ENCODE measurements at regions not wholly inside any gene's neighbourhood (a gene's known extent, or its start where the extent isn't known, plus 50 kb on each side); places are given as distances from the start of the nearest gene placed in this dataset.
"Not testable (repeated sequence)": the region's sequence is repeated elsewhere in the genome, so short reads cannot be mapped to it uniquely, and the experiment has no call there.

- Histone ChIP-seq H3K9me3 (ENCODE audit: control insufficient read depth in 2 of 2, insufficient read depth in 1 of 2, low read length in 1 of 2) (no peaks in the 10 kb centered on the region), H3K4me3 (ENCODE audit: low read length in 2 of 2) (no peak overlapping the region), H3K27me3 (ENCODE audit: control insufficient read depth in 2 of 2, insufficient read depth in 1 of 2, low read length in 1 of 2) (no peaks in the 10 kb centered on the region), H3K4me1 (ENCODE audit: control insufficient read depth in 2 of 2, insufficient read depth in 2 of 2, low read length in 2 of 2) (no peaks in the 10 kb centered on the region), H3K36me3 (ENCODE audit: control insufficient read depth in 2 of 2, insufficient read depth in 2 of 2, low read length in 1 of 2) (no peaks in the 10 kb centered on the region), H3K27ac (ENCODE audit: low read depth in 1 of 2, low read length in 1 of 2) (no peak overlapping the region)
- 96% methylated on average over 2 of the region's 2 CpGs for WGBS
- no peak for DNase-seq (ENCODE audit: low read depth in 6 of 9, low spot score in 9 of 9)
These were observed 177.5 kb downstream of the NAA11 start for GRCh38 chr4:79148369-79148768.

DNA sequence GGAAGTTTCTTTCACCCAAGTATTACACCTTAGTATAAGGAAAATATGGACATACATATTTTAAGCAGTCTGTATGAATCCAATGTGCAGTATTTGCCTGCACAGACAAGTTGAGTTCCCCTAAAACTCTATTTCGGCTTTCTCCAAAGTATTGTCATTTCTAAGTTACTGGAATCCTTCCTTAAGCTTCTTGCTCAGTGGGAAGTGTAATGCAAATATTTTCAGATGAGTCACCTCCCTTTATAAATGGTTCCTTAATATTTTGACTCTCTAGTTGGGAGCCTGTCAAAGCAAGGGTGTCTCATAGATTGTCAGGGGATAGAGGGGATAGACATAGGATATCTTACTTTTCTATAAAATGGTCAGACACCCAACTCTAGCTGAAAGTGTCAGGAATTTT lies 178.6 kb downstream of the NAA11 start:
- Histone ChIP-seq H3K27me3 (ENCODE audit: control insufficient read depth in 2 of 2, insufficient read depth in 1 of 2, low read length in 1 of 2) (no peaks in the 10 kb centered on the region), H3K27ac (ENCODE audit: low read depth in 1 of 2, low read length in 1 of 2) (no peak overlapping the region), H3K4me3 (ENCODE audit: low read length in 2 of 2) (no peak overlapping the region), H3K4me1 (ENCODE audit: control insufficient read depth in 2 of 2, insufficient read depth in 2 of 2, low read length in 2 of 2) (no peaks in the 10 kb centered on the region), H3K36me3 (ENCODE audit: control insufficient read depth in 2 of 2, insufficient read depth in 2 of 2, low read length in 1 of 2) (no peaks in the 10 kb centered on the region), H3K9me3 (ENCODE audit: control insufficient read depth in 2 of 2, insufficient read depth in 1 of 2, low read length in 1 of 2) (no peaks in the 10 kb centered on the region)
- no peak for DNase-seq (ENCODE audit: low read depth in 6 of 9, low spot score in 9 of 9)
- 91% methylated on average over 1 of the region's 1 CpG for WGBS

DNA sequence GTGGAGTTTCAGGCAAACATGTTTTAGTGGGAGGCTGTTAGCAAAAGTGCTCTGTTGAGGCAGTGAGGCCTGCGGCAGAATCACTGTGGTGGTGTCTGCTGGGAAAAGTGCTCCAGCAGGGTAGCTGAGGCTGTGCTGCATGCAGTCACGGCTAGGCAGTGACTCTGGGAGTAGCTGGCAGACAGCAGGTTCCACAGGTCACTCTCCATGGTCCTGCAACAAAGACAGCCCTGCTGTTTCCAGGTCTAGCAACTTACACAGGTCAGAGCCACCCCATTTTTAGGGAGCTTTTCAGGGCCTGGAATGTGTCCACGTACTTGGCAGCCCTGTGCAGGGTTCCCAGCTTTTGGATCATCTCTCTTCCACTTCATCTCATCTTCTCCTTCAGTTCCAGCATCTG lies 184.3 kb downstream of the NAA11 start:
- Histone ChIP-seq H3K36me3 (ENCODE audit: control insufficient read depth in 2 of 2, insufficient read depth in 2 of 2, low read length in 1 of 2) (no peaks in the 10 kb centered on the region), H3K27ac (ENCODE audit: low read depth in 1 of 2, low read length in 1 of 2) (no peak overlapping the region), H3K27me3 (ENCODE audit: control insufficient read depth in 2 of 2, insufficient read depth in 1 of 2, low read length in 1 of 2) (no peaks in the 10 kb centered on the region), H3K4me3 (ENCODE audit: low read length in 2 of 2) (no peak overlapping the region), H3K4me1 (ENCODE audit: control insufficient read depth in 2 of 2, insufficient read depth in 2 of 2, low read length in 2 of 2) (no peaks in the 10 kb centered on the region), H3K9me3 (ENCODE audit: control insufficient read depth in 2 of 2, insufficient read depth in 1 of 2, low read length in 1 of 2) (no peaks in the 10 kb centered on the region)
- DNase-seq (ENCODE audit: low read depth in 6 of 9, low spot score in 9 of 9): peak in 1 of 9 donors; percentile 10
- 83% methylated on average over 3 of the region's 3 CpGs for WGBS

- H3K4me3 ChIP-seq (ENCODE audit: low read length in 2 of 2): no peak overlapping the region
- no peaks in the 10 kb centered on the region for H3K36me3 ChIP-seq (ENCODE audit: control insufficient read depth in 2 of 2, insufficient read depth in 2 of 2, low read length in 1 of 2)
- H3K4me1 ChIP-seq (ENCODE audit: control insufficient read depth in 2 of 2, insufficient read depth in 2 of 2, low read length in 2 of 2): no peaks in the 10 kb centered on the region
- no peak for DNase-seq (ENCODE audit: low read depth in 6 of 9, low spot score in 9 of 9)
- H3K27ac ChIP-seq (ENCODE audit: low read depth in 1 of 2, low read length in 1 of 2): no peak overlapping the region
- H3K9me3 ChIP-seq (ENCODE audit: control insufficient read depth in 2 of 2, insufficient read depth in 1 of 2, low read length in 1 of 2): no peaks in the 10 kb centered on the region
- H3K27me3 ChIP-seq (ENCODE audit: control insufficient read depth in 2 of 2, insufficient read depth in 1 of 2, low read length in 1 of 2): no peaks in the 10 kb centered on the region
These were observed 191.1 kb downstream of the NAA11 start for GRCh38 chr4:79134767-79135166.

- 95% methylated on average over 1 of the region's 1 CpG for WGBS
These were observed 193.0 kb downstream of the NAA11 start for GRCh38 chr4:79132826-79133225.

GRCh38 chr4:79121875-79122358 lies 182.7 kb upstream of the PAQR3 start:
- Histone ChIP-seq H3K4me3 (ENCODE audit: low read length in 2 of 2) (no peak overlapping the region), H3K27me3 (ENCODE audit: control insufficient read depth in 2 of 2, insufficient read depth in 1 of 2, low read length in 1 of 2) (no peaks in the 10 kb centered on the region), H3K27ac (ENCODE audit: low read depth in 1 of 2, low read length in 1 of 2) (no peak overlapping the region), H3K9me3 (ENCODE audit: control insufficient read depth in 2 of 2, insufficient read depth in 1 of 2, low read length in 1 of 2) (peaks cover 0 to 9% of the 10 kb centered on the region in 2 donors), H3K36me3 (ENCODE audit: control insufficient read depth in 2 of 2, insufficient read depth in 2 of 2, low read length in 1 of 2) (no peaks in the 10 kb centered on the region), H3K4me1 (ENCODE audit: control insufficient read depth in 2 of 2, insufficient read depth in 2 of 2, low read length in 2 of 2) (no peaks in the 10 kb centered on the region)
- DNase-seq (ENCODE audit: low read depth in 6 of 9, low spot score in 9 of 9): no peak
- 95% methylated on average over 27 of the region's 27 CpGs for WGBS

More at GRCh38 chr4:79132826-79133225, 193.0 kb downstream of the NAA11 start:
- Histone ChIP-seq H3K36me3 (ENCODE audit: control insufficient read depth in 2 of 2, insufficient read depth in 2 of 2, low read length in 1 of 2) (no peaks in the 10 kb centered on the region), H3K27ac (ENCODE audit: low read depth in 1 of 2, low read length in 1 of 2) (no peak overlapping the region), H3K4me1 (ENCODE audit: control insufficient read depth in 2 of 2, insufficient read depth in 2 of 2, low read length in 2 of 2) (no peaks in the 10 kb centered on the region), H3K9me3 (ENCODE audit: control insufficient read depth in 2 of 2, insufficient read depth in 1 of 2, low read length in 1 of 2) (no peaks in the 10 kb centered on the region), H3K4me3 (ENCODE audit: low read length in 2 of 2) (no peak overlapping the region), H3K27me3 (ENCODE audit: control insufficient read depth in 2 of 2, insufficient read depth in 1 of 2, low read length in 1 of 2) (no peaks in the 10 kb centered on the region)
- DNase-seq (ENCODE audit: low read depth in 6 of 9, low spot score in 9 of 9): no peak

DNA sequence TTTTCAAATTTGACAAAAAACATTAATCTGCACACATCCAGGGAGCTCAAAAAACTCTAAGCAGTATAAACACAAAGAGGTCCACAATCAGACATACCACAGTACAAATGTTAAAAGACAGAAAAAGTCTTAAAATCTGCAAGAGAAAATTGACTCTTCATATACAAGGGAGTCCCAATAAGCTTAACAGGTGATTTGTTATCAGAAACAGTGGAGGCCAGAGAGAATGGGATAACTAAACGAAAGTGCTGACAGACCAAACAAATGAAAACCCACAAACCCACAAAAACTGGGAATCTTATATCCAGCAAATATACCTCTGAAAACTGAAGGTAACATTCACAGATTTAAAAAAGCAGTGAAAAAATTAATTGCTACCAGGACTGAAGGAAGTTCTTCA lies 182.0 kb upstream of the PAQR3 start:
- 88% methylated on average over 1 of the region's 1 CpG for WGBS
- DNase-seq (ENCODE audit: low read depth in 6 of 9, low spot score in 9 of 9): no peak
- Histone ChIP-seq H3K27ac (ENCODE audit: low read depth in 1 of 2, low read length in 1 of 2) (no peak overlapping the region), H3K4me1 (ENCODE audit: control insufficient read depth in 2 of 2, insufficient read depth in 2 of 2, low read length in 2 of 2) (no peaks in the 10 kb centered on the region), H3K27me3 (ENCODE audit: control insufficient read depth in 2 of 2, insufficient read depth in 1 of 2, low read length in 1 of 2) (no peaks in the 10 kb centered on the region), H3K4me3 (ENCODE audit: low read length in 2 of 2) (no peak overlapping the region), H3K9me3 (ENCODE audit: control insufficient read depth in 2 of 2, insufficient read depth in 1 of 2, low read length in 1 of 2) (peaks cover 0 to 9% of the 10 kb centered on the region in 2 donors), H3K36me3 (ENCODE audit: control insufficient read depth in 2 of 2, insufficient read depth in 2 of 2, low read length in 1 of 2) (no peaks in the 10 kb centered on the region)

GRCh38 chr4:79117051-79117450 lies 177.8 kb upstream of the PAQR3 start:
- 91% methylated on average over 4 of the region's 4 CpGs for WGBS
- H3K4me3 ChIP-seq (ENCODE audit: low read length in 2 of 2); H3K9me3 ChIP-seq (ENCODE audit: control insufficient read depth in 2 of 2, insufficient read depth in 1 of 2, low read length in 1 of 2); H3K27me3 ChIP-seq (ENCODE audit: control insufficient read depth in 2 of 2, insufficient read depth in 1 of 2, low read length in 1 of 2); H3K4me1 ChIP-seq (ENCODE audit: control insufficient read depth in 2 of 2, insufficient read depth in 2 of 2, low read length in 2 of 2); H3K27ac ChIP-seq (ENCODE audit: low read depth in 1 of 2, low read length in 1 of 2); H3K36me3 ChIP-seq (ENCODE audit: control insufficient read depth in 2 of 2, insufficient read depth in 2 of 2, low read length in 1 of 2); DNase-seq (ENCODE audit: low read depth in 6 of 9, low spot score in 9 of 9): not testable (repeated sequence)

GRCh38 chr4:79107014-79107413 lies 167.8 kb upstream of the PAQR3 start:
- H3K9me3 ChIP-seq (ENCODE audit: control insufficient read depth in 2 of 2, insufficient read depth in 1 of 2, low read length in 1 of 2): peaks cover 0 to 4% of the 10 kb centered on the region in 2 donors

More at GRCh38 chr4:79107014-79107413, 167.8 kb upstream of the PAQR3 start:
- 95% methylated on average over 1 of the region's 1 CpG for WGBS
- H3K27me3 ChIP-seq (ENCODE audit: control insufficient read depth in 2 of 2, insufficient read depth in 1 of 2, low read length in 1 of 2): no peaks in the 10 kb centered on the region
- no peak overlapping the region for H3K4me3 ChIP-seq (ENCODE audit: low read length in 2 of 2)
- no peak overlapping the region for H3K27ac ChIP-seq (ENCODE audit: low read depth in 1 of 2, low read length in 1 of 2)
- DNase-seq (ENCODE audit: low read depth in 6 of 9, low spot score in 9 of 9): no peak
- H3K4me1 ChIP-seq (ENCODE audit: control insufficient read depth in 2 of 2, insufficient read depth in 2 of 2, low read length in 2 of 2): no peaks in the 10 kb centered on the region
- no peaks in the 10 kb centered on the region for H3K36me3 ChIP-seq (ENCODE audit: control insufficient read depth in 2 of 2, insufficient read depth in 2 of 2, low read length in 1 of 2)
